BLaER1 (cell line): ENCODE measurements at regions not wholly inside any gene's neighbourhood (a gene's known extent, or its start where the extent isn't known, plus 50 kb on each side); places are given as distances from the start of the nearest gene placed in this dataset.
A peak's percentile ranks its signal among the peaks of the same experiment; 100 is the strongest.

Experiments
- H3K27ac ChIP-seq: shearing (Covaris generic); formaldehyde crosslinking; 2 replicates; pipeline ENCODE4 v1.8.1; 2022
- H3K27me3 ChIP-seq: shearing (Covaris generic); formaldehyde crosslinking; 2 replicates; pipeline ENCODE4 v1.8.1; 2022
- H3K36me3 ChIP-seq: shearing (Covaris generic); formaldehyde crosslinking; 2 replicates; pipeline ENCODE4 v1.8.1; 2022
- H3K4me1 ChIP-seq: shearing (Covaris generic); formaldehyde crosslinking; 2 replicates; pipeline ENCODE4 v1.8.1; 2022
- H3K4me2 ChIP-seq: shearing (Covaris generic); formaldehyde crosslinking; 2 replicates; pipeline ENCODE4 v1.8.1; 2022
- H3K4me3 ChIP-seq: shearing (Covaris generic); formaldehyde crosslinking; 2 replicates; pipeline ENCODE4 v1.8.1; 2022
- H3K9ac ChIP-seq: shearing (Covaris generic); formaldehyde crosslinking; 2 replicates; pipeline ENCODE4 v1.8.1; 2022
- H3K9me3 ChIP-seq: shearing (Covaris generic); formaldehyde crosslinking; 2 replicates; pipeline ENCODE4 v1.8.1; 2022
- H4K20me1 ChIP-seq: shearing (Covaris generic); formaldehyde crosslinking; 2 replicates; pipeline ENCODE4 v1.8.1; 2022
- Cebpa-rat ChIP-seq: shearing (Covaris generic); IDR thresholded peaks from 2 replicates; pipeline ENCODE4 v1.8.1; 2022

DNA sequence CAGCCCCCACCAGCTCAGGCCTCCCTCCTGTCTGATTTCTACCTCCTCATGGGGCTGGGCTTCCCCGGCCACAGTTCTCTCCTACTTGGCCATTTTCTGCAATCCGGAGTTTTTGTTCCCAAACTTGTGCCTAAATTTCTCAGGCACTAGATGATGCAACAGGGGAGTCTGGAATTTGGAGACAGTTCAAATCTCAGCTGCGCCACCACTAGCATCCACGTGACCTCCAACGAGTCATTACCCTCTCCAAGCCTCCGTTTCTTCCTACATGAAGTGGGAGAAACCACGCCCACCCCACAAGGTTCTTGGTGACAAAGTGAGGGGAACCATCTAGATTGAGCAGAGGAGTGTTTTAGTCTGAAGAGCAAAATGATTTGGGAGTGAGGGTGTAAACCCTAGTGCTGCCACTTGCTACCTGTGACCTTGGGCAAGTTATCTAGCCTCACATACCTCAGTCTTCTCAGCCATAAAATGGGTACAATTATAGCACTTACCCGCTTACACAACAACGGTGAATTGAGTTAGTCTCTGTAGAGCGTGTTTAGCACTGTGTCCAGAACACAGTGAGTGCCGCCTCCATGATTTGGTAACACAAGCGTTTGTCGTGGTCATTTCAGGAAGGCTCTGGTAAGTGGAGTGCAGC lies 61.4 kb upstream of the ASAP2 start:
- Histone ChIP-seq H3K9me3 (no peaks in the 10 kb centered on the region), H3K9ac (no peak overlapping the region), H3K4me3 (no peak overlapping the region), H4K20me1 (no peaks in the 10 kb centered on the region), H3K4me2 (peak overlapping the region; percentile 71), H3K27me3 (no peaks in the 10 kb centered on the region), H3K36me3 (no peaks in the 10 kb centered on the region), H3K4me1 (peaks cover 98% of the 10 kb centered on the region), H3K27ac (peak overlapping the region; percentile 8; the same call in 1 of the 2 replicates)
- no peak for TF ChIP-seq Cebpa-rat

DNA sequence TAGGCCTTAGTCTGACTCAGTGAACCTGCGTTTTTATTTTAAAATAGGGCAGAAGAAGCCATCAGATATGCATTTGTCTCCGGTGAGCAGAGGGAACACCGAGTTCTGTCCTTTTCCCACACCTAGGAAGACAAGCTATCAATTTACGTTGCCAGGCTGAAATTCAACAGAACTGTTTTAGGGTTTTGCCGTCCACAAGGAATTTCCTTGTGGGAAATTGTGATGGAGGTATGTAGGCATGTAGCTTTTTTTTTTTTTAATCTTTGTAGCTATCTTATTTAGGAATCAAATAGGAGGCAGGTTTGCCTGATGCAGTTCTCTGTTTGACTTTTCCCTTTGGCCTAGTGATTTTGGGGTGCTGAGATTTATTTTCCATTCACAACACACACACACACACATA lies 62.0 kb upstream of the ASAP2 start:
- Histone ChIP-seq H3K4me1 (peaks cover 98% of the 10 kb centered on the region), H4K20me1 (no peaks in the 10 kb centered on the region), H3K36me3 (no peaks in the 10 kb centered on the region), H3K9me3 (no peaks in the 10 kb centered on the region), H3K4me2 (peak overlapping the region; percentile 71), H3K27me3 (no peaks in the 10 kb centered on the region), H3K27ac (peak overlapping the region; percentile 86), H3K9ac (peak overlapping the region; percentile 20; the same call in 1 of the 2 replicates), H3K4me3 (no peak overlapping the region)
- TF ChIP-seq Cebpa-rat: no peak

GRCh38 chr2:9144046-9144445 lies 62.6 kb upstream of the ASAP2 start:
- H4K20me1 ChIP-seq: no peaks in the 10 kb centered on the region
- peak overlapping the region; percentile 86 for H3K27ac ChIP-seq
- H3K36me3 ChIP-seq: no peaks in the 10 kb centered on the region
- H3K4me2 ChIP-seq: peak overlapping the region; percentile 71
- no peaks in the 10 kb centered on the region for H3K9me3 ChIP-seq
- peaks cover 98% of the 10 kb centered on the region for H3K4me1 ChIP-seq
- H3K4me3 ChIP-seq: no peak overlapping the region
- H3K27me3 ChIP-seq: no peaks in the 10 kb centered on the region
- no peak for TF ChIP-seq Cebpa-rat
- H3K9ac ChIP-seq: no peak overlapping the region

DNA sequence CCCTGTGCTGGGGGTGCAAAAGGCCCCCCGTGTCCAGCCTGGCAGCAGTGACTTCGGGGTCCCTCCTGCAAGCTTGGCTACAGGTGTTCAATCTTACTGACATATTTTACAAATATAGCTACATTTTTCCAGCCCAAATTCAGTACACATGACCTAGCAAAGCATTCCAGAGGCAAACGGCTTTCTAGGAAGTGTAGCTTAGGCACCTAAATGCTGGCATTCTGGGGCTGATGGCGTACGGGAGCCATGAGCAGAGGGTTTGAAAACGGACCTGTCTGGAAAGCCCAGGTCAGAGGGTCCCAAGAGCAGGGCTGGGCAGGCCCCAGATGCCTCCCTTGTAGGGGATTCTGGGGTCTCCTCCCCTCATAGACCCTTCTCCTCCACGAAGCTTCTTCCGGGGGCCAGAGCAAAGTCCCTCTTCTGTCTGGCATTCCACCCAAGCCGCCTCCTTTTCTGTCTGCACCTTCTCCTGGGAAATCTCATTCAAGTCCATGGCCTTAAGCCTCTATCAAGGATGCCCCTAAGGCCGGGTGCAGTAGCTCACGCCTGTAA lies 63.3 kb upstream of the ASAP2 start:
- TF ChIP-seq Cebpa-rat: no peak
- H3K9ac ChIP-seq: peak overlapping the region; percentile 32; the same call in 1 of the 2 replicates
- no peaks in the 10 kb centered on the region for H3K9me3 ChIP-seq
- H3K36me3 ChIP-seq: no peaks in the 10 kb centered on the region
- H4K20me1 ChIP-seq: no peaks in the 10 kb centered on the region
- peak overlapping the region; percentile 71 for H3K4me2 ChIP-seq
- no peak overlapping the region for H3K4me3 ChIP-seq
- H3K27ac ChIP-seq: peak overlapping the region; percentile 86
- no peaks in the 10 kb centered on the region for H3K27me3 ChIP-seq
- peaks cover 99% of the 10 kb centered on the region for H3K4me1 ChIP-seq

- peak overlapping the region; percentile 71 for H3K9ac ChIP-seq
- H3K27ac ChIP-seq: peak overlapping the region; percentile 89
- H3K36me3 ChIP-seq: no peaks in the 10 kb centered on the region
- H3K4me1 ChIP-seq: peaks cover 99% of the 10 kb centered on the region
- no peaks in the 10 kb centered on the region for H3K27me3 ChIP-seq
- no peaks in the 10 kb centered on the region for H3K9me3 ChIP-seq
- no peak overlapping the region for H3K4me3 ChIP-seq
- H4K20me1 ChIP-seq: no peaks in the 10 kb centered on the region
- TF ChIP-seq Cebpa-rat: no peak
- H3K4me2 ChIP-seq: peak overlapping the region; percentile 71
Observed at GRCh38 chr2:9142551-9143263, 63.9 kb upstream of the ASAP2 start.

- no peaks in the 10 kb centered on the region for H3K9me3 ChIP-seq
- H3K27ac ChIP-seq: peak overlapping the region; percentile 89
- H3K4me1 ChIP-seq: peaks cover 99% of the 10 kb centered on the region
- no peak for TF ChIP-seq Cebpa-rat
- H3K27me3 ChIP-seq: no peaks in the 10 kb centered on the region
- no peak overlapping the region for H3K4me3 ChIP-seq
- peak overlapping the region; percentile 71; the same call in 1 of the 2 replicates for H3K9ac ChIP-seq
- peak overlapping the region; percentile 65 for H3K4me2 ChIP-seq
- no peaks in the 10 kb centered on the region for H4K20me1 ChIP-seq
- no peaks in the 10 kb centered on the region for H3K36me3 ChIP-seq
Observed at GRCh38 chr2:9141706-9142460, 64.7 kb upstream of the ASAP2 start.

- Histone ChIP-seq H3K4me2 (peak overlapping the region; percentile 65), H3K27me3 (no peaks in the 10 kb centered on the region), H3K27ac (peak overlapping the region; percentile 89; the same call in 1 of the 2 replicates), H3K4me1 (peaks cover 95% of the 10 kb centered on the region), H4K20me1 (no peaks in the 10 kb centered on the region), H3K36me3 (no peaks in the 10 kb centered on the region), H3K4me3 (no peak overlapping the region), H3K9ac (no peak overlapping the region), H3K9me3 (no peaks in the 10 kb centered on the region)
- TF ChIP-seq Cebpa-rat: no peak
Observed at GRCh38 chr2:9141091-9141667, 65.4 kb upstream of the ASAP2 start.

DNA sequence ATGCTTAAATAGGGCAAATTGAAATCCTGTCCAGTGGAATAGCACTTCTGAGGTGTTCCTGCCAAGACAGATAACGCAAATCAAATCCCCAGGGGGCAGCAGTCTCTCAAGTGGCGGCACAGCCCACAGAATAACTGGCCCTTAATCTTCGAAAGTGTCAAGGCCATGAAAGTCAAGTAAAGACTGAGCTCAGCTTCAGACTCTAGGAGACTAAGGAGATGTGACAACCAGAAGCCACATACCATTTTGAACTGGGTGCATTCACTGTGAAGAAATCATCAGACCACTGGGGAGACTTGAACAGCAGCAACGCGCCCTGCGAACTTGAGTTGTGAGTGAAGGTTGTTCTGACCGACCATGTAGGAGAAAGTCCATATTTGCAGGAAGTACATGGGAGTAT lies 66.0 kb upstream of the ASAP2 start:
- H3K9ac ChIP-seq: no peak overlapping the region
- peak overlapping the region; percentile 65 for H3K4me2 ChIP-seq
- H3K27ac ChIP-seq: no peak overlapping the region
- H3K9me3 ChIP-seq: no peaks in the 10 kb centered on the region
- no peaks in the 10 kb centered on the region for H3K36me3 ChIP-seq
- H3K4me1 ChIP-seq: peaks cover 90% of the 10 kb centered on the region
- TF ChIP-seq Cebpa-rat: no peak
- H3K4me3 ChIP-seq: no peak overlapping the region
- no peaks in the 10 kb centered on the region for H4K20me1 ChIP-seq
- no peaks in the 10 kb centered on the region for H3K27me3 ChIP-seq
